A172 (cell line): ENCODE measurements at regions not wholly inside any gene's neighbourhood (a gene's known extent, or its start where the extent isn't known, plus 50 kb on each side); places are given as distances from the start of the nearest gene placed in this dataset.
A peak's percentile ranks its signal among the peaks of the same experiment; 100 is the strongest.

Source experiments
- DNase-seq: peaks from one replicate; pipeline ENCODE4 v3.0.0-alpha.2; 2015; ENCODE audit warnings: low spot score

GRCh38 chr17:77266891-77267341, 126.1 kb downstream of the SEC14L1 start:
- no peak for DNase-seq

GRCh38 chr17:77269696-77270681, 129.2 kb downstream of the SEC14L1 start:
- DNase-seq, result no peak

- no peak for DNase-seq
Measured at GRCh38 chr17:77271411-77271810, 130.6 kb downstream of the SEC14L1 start.

GRCh38 chr17:77273397-77274085, 132.8 kb downstream of the SEC14L1 start:
- no peak for DNase-seq

- no peak for DNase-seq
Measured at GRCh38 chr17:77274096-77274845, 133.5 kb downstream of the SEC14L1 start.

GRCh38 chr17:77279448-77280303, 138.9 kb downstream of the SEC14L1 start:
- DNase-seq, result peak; percentile 95

GRCh38 chr17:77280304-77281121, 139.7 kb downstream of the SEC14L1 start:
- DNase-seq, result peak; percentile 89

- DNase-seq, result no peak
Measured at GRCh38 chr17:77281122-77281903, 140.5 kb downstream of the SEC14L1 start.

GRCh38 chr17:77281904-77282367, 141.2 kb downstream of the SEC14L1 start:
- DNase-seq, result no peak

GRCh38 chr17:77282524-77283515, 142.1 kb downstream of the SEC14L1 start:
- DNase-seq, result peak; percentile 57

GRCh38 chr17:77284023-77284617, 143.4 kb downstream of the SEC14L1 start:
- DNase-seq, result no peak

- peak; percentile 92 for DNase-seq
Measured at GRCh38 chr17:77285594-77286390, 145.0 kb downstream of the SEC14L1 start.

GRCh38 chr17:77286391-77286640, 145.5 kb downstream of the SEC14L1 start:
- DNase-seq, result no peak

- peak; percentile 99 for DNase-seq
Measured at GRCh38 chr17:77286641-77287431, 146.1 kb downstream of the SEC14L1 start.

- peak; percentile 99 for DNase-seq
Measured at GRCh38 chr17:77287432-77288068, 146.8 kb downstream of the SEC14L1 start.
